GM21423 (cell line): ENCODE measurements at regions not wholly inside any gene's neighbourhood (a gene's known extent, or its start where the extent isn't known, plus 50 kb on each side); places are given as distances from the start of the nearest gene placed in this dataset.
A peak's percentile ranks its signal among the peaks of the same experiment; 100 is the strongest.
"Not testable (repeated sequence)": the region's sequence is repeated elsewhere in the genome, so short reads cannot be mapped to it uniquely, and the experiment has no call there.

Source experiments
- ATAC-seq: cut with Tn5 transposase; IDR thresholded peaks from one replicate; pipeline ENCODE4 v1.9.1; 2021; ENCODE audit warnings: mild to moderate bottlenecking, moderate library complexity; ENCODE audit not compliant: unreplicated experiment

- no peak for ATAC-seq
Observed at GRCh38 chr6:166253778-166254204, 54.4 kb downstream of the PRR18 start.

- no peak for ATAC-seq
Observed at GRCh38 chr6:166253281-166253681, 54.9 kb downstream of the PRR18 start.

- no peak for ATAC-seq
Observed at GRCh38 chr6:166252601-166253000, 55.6 kb downstream of the PRR18 start.

- no peak for ATAC-seq
Observed at GRCh38 chr6:166251655-166252054, 56.5 kb downstream of the PRR18 start.

GRCh38 chr6:166251211-166251610, 57.0 kb downstream of the PRR18 start:
- ATAC-seq: no peak

GRCh38 chr6:166249061-166249785, 59.0 kb downstream of the PRR18 start:
- not testable (repeated sequence) for ATAC-seq

- no peak for ATAC-seq
Observed at GRCh38 chr6:166245148-166245547, 63.0 kb downstream of the PRR18 start.

GRCh38 chr6:166244353-166245045, 63.7 kb downstream of the PRR18 start:
- peak; percentile 95 for ATAC-seq

- ATAC-seq: no peak
Observed at GRCh38 chr6:166242888-166243287, 65.3 kb downstream of the PRR18 start.

- ATAC-seq: no peak
Observed at GRCh38 chr6:166241974-166242373, 66.2 kb downstream of the PRR18 start.

GRCh38 chr6:166240889-166241288, 67.3 kb downstream of the PRR18 start:
- no peak for ATAC-seq

- no peak for ATAC-seq
Observed at GRCh38 chr6:166237617-166238016, 70.0 kb upstream of the TBXT start.

- ATAC-seq: no peak
Observed at GRCh38 chr6:166236596-166236995, 68.9 kb upstream of the TBXT start.

- ATAC-seq: no peak
Observed at GRCh38 chr6:166235666-166236292, 68.1 kb upstream of the TBXT start.

GRCh38 chr6:166231181-166231580, 63.5 kb upstream of the TBXT start:
- ATAC-seq: not testable (repeated sequence)

GRCh38 chr6:166228839-166229528, 61.3 kb upstream of the TBXT start:
- ATAC-seq: no peak

- ATAC-seq: no peak
Observed at GRCh38 chr6:166228425-166228824, 60.8 kb upstream of the TBXT start.

GRCh38 chr6:166223079-166223478, 55.4 kb upstream of the TBXT start:
- ATAC-seq: no peak

GRCh38 chr6:166222631-166223030, 55.0 kb upstream of the TBXT start:
- no peak for ATAC-seq

- no peak for ATAC-seq
Observed at GRCh38 chr6:166221636-166222035, 54.0 kb upstream of the TBXT start.

GRCh38 chr6:166221040-166221439, 53.4 kb upstream of the TBXT start:
- ATAC-seq: no peak
